LoVo (cell line): ENCODE measurements at regions not wholly inside any gene's neighbourhood (a gene's known extent, or its start where the extent isn't known, plus 50 kb on each side); places are given as distances from the start of the nearest gene placed in this dataset.

ENCODE experiments used
- DNase-seq: peaks from one replicate; pipeline ENCODE4 v3.0.0-alpha.2; 2016; ENCODE audit warnings: low spot score

DNA sequence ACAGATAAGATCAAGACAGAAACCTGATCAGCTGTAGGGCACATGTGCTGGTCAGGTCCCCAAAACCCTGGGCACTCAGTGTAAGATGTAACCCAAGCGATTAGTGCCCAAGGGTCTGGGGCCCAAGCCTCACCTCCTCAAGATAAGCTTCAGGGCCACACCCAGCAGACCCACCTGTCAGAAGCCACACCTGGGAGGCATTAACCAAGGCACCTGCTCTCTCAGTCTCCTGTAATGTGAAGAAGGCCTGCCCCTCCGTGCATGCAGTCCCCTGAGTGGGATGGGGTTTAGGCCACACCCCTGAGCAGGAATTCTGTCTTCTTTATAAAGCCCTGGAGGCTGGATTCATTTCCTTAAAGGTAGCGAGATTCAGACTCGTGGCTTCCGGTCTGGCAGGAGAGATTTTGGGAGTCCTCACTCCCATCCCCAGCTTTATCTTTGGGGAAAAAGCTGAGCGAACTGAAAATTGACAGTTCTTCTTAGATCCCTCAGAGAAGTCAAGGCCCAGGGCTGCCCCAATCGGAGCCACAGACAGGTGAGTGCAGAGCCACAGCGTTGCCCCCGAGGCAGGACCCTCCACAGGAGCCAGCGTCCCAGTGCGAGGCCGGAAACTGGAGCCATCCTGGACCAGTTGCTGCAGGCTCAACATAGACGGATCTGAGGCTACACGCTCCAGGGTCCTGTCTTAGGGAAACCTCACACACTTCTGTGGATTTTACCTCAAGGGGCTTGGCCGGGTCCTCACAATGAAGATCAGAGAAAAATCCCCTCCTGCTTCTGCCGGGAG, 357.6 kb upstream of the IRX4 start:
- no peak for DNase-seq

DNA sequence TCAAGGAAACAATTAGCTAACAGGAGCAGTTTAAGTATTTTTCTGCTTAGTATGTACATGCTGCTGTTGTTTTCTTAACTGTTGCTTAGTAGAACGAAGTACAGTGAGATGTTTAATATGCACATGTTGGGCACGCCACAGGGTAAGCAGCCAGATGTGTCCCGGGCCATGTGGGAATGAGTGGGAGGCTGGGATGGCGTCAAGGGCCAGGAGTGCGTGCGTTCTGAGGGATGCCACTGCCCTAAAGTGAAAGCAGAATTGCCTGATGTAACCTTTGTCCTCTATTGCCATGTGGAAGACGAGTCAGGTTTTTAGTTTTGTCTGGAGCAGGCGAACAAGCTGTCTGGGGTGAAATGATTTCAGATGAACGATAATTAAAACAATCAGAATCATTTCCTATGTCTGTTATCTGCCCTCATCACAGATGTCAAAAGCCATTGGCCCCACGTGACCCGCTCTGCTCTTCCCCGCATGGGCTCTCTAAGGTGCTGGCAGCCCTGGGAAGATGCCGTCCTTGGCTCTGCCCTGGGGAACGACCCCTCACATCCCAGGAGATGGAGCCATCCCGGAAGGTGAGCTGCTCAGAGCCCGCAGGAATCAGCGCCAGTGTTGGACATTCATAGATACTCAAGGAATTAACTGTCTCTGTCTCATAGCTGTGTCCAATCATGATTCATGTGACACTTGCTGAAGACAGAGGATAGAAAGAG, 356.6 kb upstream of the IRX4 start:
- no peak for DNase-seq

DNA sequence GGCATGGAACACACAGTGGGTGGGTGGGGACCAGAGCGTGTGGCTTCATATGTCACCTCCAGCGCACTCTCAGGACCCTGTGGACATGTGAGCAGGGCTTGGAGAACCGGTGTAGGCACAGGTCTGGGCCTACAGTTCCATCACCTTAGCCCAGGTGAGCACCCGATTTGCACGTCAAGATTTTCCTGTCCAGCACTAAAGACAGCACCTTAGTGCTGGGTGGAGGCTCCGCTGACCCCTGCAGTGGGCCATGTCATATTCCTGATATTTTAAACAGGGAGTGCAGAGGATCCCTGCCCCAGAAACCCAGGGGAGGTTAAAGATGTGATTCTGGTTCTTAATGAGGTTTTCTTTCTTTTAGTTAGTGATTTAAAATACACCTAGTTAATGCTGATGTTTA, 356.0 kb upstream of the IRX4 start:
- DNase-seq: no peak

DNA sequence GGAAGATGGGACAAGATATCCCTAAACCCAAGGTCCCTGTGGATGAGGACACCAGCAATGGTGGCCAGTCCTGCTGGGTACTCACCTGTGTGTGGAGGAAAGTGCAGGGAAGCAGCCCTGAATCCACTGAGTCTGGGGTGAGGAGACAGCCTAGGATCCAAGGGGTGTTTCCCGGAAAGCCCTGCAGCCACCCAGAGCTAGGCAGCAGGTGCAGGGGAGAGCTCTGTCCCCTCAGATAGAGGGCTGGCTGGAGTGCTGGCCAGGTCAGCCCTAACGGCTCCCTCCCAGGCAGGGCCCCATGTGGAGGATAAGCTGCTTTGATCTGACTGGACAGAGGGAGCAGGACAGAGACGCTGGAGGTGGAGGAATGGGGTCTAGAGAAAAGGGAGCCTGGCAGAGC, 344.7 kb upstream of the IRX4 start:
- no peak for DNase-seq

DNA sequence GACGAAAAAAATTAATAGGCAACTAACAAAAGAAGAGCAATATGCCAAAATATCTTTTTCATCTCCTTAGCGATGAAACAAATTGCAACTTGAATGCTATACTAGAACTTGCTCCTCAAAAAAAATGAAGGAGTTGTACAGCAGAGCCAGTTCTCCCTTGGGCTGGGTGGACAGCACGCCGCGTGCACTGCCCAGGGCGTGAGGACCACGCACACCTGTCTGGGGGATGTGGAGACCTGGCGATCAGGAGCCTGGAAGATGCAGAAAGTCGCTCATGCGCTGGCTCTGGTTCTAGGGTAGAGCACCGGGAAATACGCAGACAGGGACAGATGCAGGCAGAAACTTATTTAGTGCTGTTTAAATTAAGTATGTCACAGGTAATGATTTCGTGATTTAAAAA, 342.0 kb upstream of the IRX4 start:
- no peak for DNase-seq

DNA sequence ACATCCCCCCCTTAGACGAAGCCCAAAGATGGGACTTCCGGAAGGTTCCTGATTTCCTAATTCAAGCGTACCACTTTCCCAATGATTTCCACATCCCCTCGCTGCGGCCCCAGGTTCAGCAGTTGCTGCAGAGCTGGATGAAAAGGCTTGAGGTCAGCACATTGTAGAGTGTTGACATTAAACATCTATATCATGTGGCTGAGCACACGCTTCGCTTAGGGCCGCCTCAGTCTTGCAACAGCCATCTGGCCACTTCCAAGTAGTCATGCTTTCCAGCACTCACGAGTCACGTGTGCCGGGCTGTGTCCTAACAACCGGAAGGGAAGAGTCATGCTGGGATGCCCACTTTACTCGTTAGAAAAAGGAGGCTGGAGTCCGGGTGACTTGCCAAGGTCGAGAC, 340.6 kb upstream of the IRX4 start:
- DNase-seq: no peak

DNA sequence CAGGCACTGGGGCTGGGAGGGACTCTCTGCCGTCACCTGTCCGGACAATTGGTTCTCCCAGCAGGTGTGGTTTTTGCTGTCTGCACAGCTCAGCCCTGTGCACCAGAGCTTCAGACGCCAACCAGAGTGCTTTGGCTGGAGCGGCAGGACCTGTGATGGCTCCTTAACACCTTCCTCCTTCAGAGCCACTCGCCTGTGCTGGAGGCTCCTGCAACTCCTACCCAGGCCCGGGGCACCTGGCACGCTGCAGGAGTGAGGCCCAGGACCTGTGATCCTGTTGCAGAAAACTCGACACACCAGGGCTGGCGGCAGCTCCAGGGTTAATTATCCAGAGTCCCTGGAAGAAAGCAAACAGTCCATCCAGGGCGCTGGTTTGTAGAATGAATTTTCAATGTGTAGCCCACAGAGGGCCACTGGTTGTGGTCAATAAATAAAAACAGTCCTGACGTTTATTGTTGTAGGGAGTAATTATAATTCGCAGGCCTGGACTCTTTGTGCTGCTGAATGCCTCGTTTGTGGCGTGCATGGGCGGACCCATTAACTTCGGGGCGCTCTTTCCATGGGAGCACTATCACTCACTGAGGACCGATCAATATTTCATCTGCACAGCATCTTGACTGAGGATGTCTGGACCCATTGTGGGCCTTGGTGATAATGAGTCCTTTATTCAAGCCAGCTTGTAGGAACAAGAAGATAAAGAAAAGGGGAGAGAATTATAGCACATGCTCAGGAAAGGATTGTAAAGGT, 339.7 kb upstream of the IRX4 start:
- no peak for DNase-seq

- DNase-seq: no peak
These were observed 338.7 kb upstream of the IRX4 start for GRCh38 chr5:2221450-2221849.

GRCh38 chr5:2220741-2221140, 338.0 kb upstream of the IRX4 start:
- no peak for DNase-seq

GRCh38 chr5:2219149-2219776, 336.5 kb upstream of the IRX4 start:
- DNase-seq: no peak

- no peak for DNase-seq
These were observed 334.5 kb upstream of the IRX4 start for GRCh38 chr5:2217219-2217618.

DNA sequence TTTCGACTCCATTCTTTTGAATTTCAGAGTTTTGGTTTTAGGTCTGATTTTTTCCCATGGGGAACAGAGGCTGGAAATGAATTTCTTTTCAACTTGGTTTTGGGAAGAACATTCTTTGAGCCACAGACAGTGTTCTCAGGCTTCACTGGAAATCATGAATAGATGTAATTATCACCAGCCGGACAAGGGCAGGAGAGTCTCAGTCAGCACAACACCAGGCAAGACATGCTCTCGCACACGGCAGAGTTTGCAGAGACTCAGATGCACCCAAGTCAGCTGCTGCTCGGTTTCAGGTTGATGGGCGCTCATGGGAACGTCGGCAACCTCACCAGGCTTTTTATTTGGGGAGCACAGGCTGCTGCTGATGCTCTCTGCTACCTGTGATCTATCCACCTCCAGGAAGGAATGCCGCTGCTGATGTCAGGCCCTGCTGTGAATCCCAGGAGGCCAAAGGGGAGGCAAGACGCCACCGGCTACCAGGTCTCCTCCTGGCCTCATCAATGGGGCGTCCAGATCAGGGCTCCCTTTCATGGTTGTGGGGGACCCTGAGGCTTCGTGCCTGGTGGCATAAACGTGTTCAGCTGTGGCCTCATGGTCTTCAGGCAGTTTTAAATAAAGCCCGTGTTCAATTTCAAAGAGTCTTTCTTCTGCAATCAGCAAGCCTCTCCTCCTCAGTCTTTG, 332.3 kb upstream of the IRX4 start:
- no peak for DNase-seq

DNA sequence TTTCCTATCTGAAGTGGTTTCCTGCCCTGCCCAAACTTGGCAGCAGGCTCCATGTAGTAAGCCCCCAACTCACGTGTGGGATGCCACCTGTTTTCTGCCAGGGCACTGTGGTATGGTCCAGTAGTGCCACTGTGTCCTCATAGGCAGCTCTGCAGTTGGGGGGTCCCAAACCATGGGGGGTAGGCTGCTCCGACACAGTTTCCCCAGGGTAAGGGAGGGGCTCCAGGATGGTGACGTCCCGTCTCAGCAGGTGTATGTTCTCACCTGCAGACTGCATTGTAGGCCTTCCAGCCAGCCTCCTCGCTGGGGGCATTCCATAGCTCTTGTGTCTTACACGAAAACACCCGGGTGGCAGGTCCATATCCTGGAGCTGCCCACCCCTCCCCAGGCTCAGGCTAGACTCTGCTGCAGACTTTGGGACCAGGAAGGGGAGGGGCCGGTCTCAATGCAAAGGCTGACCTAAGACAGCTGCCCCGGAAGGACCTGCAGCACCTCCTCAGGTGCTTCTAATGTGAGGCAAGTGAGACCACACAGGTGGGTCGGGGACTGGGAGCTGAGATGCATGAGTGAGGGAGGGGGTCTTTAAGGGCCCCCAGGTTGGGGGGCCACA, 330.5 kb upstream of the IRX4 start:
- no peak for DNase-seq

DNA sequence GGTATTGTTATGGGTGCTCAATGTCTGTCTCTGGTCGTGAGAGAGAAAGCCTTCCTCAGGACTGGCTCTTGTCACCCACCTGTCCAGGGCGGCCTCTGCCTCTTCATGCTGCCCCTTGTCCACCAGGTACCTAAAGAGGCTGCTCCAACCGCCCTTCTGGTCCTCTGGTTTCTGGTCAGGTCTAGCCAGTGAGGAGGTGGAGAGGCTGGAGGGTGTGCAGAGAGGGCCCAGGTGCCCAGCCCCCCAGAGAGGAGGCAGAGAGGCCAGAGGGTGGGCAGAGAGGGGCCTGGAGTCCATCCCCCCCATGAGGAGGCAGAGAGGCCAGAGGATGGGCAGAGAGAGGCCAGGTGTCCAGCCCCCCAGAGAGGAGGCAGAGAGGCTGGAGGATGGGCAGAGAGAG, 329.8 kb upstream of the IRX4 start:
- no peak for DNase-seq

DNA sequence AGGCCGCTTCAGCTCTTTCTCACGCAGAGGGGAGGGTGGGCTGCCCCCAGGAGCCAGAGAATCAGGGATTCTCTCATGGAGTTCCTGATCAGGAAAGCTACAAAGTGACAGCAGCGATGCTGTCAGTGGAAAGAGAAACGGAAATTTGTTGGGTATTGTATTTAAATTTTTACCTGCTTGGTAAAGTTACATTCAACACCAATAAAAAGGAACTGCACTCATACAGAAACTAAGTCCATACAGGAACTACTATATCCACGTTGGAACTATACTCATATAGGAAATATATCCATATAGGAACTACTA, 325.5 kb upstream of the IRX4 start:
- no peak for DNase-seq

GRCh38 chr5:2207416-2208238, 324.9 kb upstream of the IRX4 start:
- no peak for DNase-seq

DNA sequence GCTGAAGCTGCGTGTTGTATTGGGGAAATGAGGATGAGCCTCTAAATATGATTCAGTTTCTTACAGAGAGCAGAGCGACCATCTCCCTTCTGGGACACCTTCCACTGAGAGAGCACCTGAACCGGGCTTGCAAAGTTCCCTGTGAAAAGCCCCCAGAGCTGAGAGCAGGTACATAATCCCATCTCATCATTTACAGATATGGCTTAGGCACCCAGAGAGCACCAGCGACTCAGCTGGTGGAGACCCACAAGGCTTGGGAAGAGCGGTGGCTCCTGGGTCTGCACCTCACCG, 324.3 kb upstream of the IRX4 start:
- DNase-seq: no peak

DNA sequence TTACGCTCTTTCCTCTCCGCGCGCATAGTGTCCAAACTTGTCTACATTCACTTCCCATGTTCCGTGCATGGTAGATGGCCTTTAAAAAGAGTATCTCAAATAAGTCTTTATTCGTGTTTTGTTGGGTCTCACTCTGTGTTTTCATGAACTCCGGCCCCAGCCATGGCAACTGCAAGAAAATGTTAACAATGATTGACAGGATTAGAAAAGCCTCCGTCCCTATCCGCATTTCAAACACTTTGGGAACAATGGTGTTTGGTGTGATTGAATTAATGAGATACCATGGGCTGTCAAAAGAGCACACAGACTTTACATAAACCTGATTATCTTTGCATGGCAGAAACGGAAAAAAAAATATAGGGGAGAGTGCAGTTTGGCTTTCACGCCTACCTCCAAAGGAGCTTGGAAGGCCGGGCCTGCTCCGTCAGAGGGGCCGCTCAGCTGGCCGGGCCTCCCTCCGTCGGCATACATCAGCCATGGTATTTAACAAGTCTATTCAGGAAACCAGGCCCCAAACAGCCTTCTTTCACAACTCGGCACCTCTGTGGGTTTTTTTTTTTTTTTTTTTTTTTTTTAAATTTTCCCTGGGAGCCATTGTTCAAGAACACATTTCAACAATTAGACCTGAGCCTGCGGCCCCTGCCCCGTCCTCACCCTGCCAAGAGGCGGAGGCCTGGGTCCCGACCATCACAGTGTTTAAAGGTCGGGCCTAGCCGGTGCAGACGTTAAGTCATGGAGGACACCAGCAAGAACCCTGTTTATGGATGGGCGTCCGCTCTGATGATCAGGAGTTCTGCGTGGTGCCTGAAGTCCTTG, 323.8 kb upstream of the IRX4 start:
- DNase-seq: no peak

- DNase-seq: no peak
These were observed 323.0 kb upstream of the IRX4 start for GRCh38 chr5:2205596-2206226.

- no peak for DNase-seq
These were observed 322.5 kb upstream of the IRX4 start for GRCh38 chr5:2205185-2205585.
